GM19239 (cell line): ENCODE measurements at regions not wholly inside any gene's neighbourhood (a gene's known extent, or its start where the extent isn't known, plus 50 kb on each side); places are given as distances from the start of the nearest gene placed in this dataset.

ENCODE experiments used
- DNase-seq: peaks from one replicate; pipeline ENCODE4 v3.0.0; 2011; ENCODE audit warnings: low spot score; ENCODE audit not compliant: insufficient read length
- FAIRE-seq: peaks from 2 replicates; lab custom pipeline; 2011; peaks lifted over from hg19 to GRCh38; lab: Jason Lieb, UNC

DNA sequence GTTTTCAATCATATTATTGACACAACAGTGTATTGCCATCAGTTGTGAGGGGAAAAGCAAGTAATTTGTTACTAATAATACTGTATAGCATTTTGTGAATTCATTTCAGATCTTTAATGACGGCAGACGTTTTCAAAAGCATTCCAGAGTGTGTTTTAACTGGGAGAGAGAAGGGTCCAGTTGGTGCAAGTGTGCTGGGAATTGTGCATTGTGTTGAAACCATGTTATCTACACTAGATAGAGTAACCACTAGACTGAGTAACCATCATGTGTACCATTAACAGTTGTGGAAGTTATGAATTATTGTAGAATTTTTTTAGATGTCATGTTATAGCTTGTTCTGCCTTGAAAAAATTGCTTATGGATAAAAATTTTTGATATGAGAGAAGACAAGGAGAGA lies 104.5 kb upstream of the VEGFC start:
- FAIRE-seq = no peak

DNA sequence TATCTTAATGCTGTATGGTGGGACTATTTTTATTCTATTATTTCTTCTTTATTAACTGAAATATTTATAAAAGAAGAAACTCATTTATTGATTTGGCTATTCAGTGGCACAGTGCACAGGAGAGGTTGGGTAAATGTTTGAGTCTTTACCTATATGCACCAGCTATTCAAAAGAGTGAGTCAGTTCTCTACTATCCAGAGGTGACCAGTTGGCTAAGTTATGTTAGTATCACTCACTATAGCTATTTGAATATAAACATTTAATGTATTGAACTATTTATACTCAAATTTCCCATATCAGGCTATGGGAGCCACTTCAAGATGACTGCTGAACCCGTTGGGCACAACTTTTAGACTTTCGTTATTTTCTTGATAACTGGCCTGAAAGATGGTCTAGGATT lies 106.1 kb upstream of the VEGFC start:
- FAIRE-seq (no peak), DNase-seq (no peak)

More for the DNA sequence above, 104.5 kb upstream of the VEGFC start:
- no peak for DNase-seq

DNA sequence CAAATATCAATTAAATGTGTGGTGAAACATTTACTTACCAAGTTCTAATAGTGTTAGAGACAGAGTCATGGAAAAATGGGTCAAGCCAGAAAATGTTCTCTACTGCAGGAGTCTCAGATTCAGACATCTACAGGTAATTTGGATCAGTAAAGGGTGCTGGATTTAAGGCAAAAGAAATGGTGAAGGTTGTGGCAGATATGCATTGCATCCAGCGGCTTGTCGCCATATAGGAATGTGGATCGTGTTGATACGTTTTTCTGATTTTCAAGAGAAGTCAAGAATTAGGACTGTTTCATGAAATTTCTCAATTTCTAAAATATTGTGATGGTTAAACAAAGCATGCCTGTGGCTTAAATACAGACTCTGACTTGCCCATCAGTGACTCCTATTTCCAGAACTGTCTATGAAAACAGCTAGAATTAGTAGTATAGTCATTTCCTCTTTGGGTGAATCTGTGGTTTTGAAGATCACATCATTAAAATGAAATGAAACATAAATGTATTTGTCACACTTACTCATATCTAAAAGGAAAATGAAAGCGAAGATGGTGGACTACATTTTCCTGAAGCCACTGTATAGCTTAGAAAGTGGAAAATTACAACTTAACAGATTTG lies 110.1 kb upstream of the VEGFC start:
- FAIRE-seq (peak; percentile 47), DNase-seq (peak; percentile 3)

GRCh38 chr4:176906709-176907108 lies 114.0 kb upstream of the VEGFC start:
- DNase-seq = no peak
- no peak for FAIRE-seq

GRCh38 chr4:176910646-176911045 lies 117.9 kb upstream of the VEGFC start:
- DNase-seq (no peak), FAIRE-seq (no peak)

DNA sequence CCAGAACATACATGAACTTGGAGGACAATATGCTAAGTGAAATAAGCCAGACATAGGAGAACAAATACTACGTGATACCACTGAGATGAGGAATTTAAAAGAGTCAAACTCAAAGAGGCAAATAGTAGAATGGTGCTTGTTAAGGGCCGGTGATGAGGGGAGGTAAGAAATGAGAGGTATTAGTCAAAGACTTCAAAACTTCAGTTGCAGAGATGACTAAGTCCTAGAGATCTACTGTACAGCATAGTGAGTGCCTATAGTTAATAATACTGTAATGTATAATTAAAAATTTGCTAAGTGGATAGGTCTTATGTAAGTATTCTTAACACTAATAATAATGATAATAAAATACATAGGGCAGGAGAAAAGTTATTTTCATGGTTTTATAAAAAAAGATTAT lies 126.9 kb upstream of the VEGFC start:
- no peak for DNase-seq
- no peak for FAIRE-seq

DNA sequence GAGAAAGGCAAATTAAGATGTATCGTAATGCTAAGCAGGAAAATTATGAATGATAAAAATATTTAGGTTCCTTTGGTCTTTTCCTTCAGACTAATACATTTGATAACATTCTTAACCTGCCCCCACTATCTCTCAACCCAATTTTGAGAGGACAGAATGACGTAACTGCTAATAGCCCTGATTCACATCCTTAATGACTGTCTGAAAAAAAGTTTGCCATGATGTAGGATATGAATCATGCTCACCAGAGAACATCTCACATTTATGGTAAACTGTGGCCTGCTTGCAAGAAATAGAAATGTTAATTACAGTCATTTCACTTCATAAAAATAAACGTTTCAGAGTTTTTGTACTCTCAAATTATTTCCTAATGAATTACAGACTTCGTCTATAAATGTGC lies 128.0 kb upstream of the VEGFC start:
- FAIRE-seq = no peak
- no peak for DNase-seq

GRCh38 chr4:176921256-176921655 lies 128.5 kb upstream of the VEGFC start:
- DNase-seq (no peak), FAIRE-seq (no peak)

DNA sequence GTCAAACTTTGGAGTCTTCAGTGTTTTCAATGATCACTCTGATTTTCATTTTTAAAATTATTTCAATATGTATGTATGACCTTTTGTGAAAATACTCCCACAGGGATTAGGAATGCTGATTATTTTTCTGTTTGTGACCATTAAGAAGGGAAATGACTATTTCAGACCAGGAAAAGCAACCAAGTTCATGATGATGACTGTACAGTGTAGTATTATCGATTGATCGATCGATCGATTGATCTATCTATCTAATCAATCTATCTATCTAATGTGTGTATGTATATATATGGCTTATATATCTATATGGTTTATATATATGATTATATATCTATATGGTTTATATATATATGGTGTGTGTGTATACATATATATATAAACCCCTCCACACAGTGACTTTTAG lies 131.5 kb upstream of the VEGFC start:
- DNase-seq = no peak
- FAIRE-seq = no peak

- FAIRE-seq (no peak), DNase-seq (no peak)
These were observed 133.2 kb upstream of the VEGFC start for GRCh38 chr4:176925962-176926361.

DNA sequence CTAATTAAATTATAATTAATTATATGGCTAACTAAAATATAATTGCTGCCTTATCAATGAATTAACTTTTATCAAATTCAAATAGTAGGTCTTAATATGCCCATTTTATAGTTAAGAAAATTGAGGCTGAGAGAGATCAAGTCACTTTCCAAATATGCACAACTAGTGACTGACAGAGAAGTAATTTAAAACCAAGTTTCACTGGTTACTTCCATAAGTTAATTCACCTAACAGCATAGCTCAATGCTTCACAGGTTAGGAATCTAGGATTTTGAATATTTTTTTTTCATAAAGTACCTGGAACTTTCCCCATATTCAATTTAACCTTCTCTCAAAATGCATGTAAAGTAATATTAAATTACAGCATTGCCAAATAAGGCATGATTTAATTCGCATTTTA lies 134.4 kb upstream of the VEGFC start:
- DNase-seq = no peak

GRCh38 chr4:176927664-176928063 lies 134.9 kb upstream of the VEGFC start:
- FAIRE-seq = no peak
- no peak for DNase-seq

More for the DNA sequence above, 134.4 kb upstream of the VEGFC start:
- no peak for FAIRE-seq

DNA sequence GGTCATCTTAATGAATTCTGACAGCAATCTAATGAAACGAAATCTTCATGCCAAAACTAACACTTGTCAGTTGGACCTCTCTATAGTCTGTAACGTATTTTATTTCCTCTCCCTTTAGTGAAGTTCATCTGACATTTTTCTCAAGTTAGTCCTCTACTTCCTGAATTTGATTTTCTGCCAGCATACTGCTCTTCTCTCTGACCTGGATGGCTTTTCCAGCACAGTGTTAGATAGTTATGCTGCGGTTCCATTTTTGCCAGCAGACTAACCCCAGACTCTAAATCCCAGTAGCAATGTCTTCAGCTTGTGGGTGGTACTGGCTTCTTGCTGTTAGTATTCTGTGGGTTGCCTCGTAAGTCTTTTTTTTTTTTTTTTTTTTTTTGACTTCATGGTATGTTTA lies 146.7 kb upstream of the VEGFC start:
- FAIRE-seq (no peak), DNase-seq (no peak)

- no peak for FAIRE-seq
- DNase-seq = no peak
These were observed 152.6 kb upstream of the VEGFC start for GRCh38 chr4:176945334-176945733.

GRCh38 chr4:176949029-176949428 lies 156.3 kb upstream of the VEGFC start:
- no peak for FAIRE-seq

GRCh38 chr4:176953021-176953420 lies 160.3 kb upstream of the VEGFC start:
- FAIRE-seq = no peak

More at GRCh38 chr4:176949029-176949428, 156.3 kb upstream of the VEGFC start:
- no peak for DNase-seq

GRCh38 chr4:176957353-176958118 lies 164.8 kb upstream of the VEGFC start:
- DNase-seq = no peak
- FAIRE-seq = no peak

More at GRCh38 chr4:176953021-176953420, 160.3 kb upstream of the VEGFC start:
- no peak for DNase-seq

DNA sequence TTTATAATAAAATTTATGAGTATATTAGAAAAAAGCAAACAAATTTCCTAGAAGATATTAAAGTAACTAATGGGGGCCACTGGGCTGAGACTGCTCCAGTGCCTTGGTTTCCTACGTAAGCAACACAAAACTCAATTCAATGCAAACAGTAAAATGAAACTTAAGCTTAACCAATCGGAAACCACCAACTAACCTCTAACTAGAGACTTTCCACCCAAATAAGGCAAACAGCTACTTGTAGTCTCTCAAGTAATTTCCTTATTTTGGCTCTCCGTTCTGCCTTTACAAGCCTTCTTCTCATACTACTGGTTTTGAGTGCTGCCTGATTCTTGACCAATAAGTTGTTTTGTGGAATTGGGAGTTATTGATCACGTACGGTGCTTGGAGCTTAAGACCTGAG lies 167.3 kb upstream of the VEGFC start:
- FAIRE-seq = no peak

DNA sequence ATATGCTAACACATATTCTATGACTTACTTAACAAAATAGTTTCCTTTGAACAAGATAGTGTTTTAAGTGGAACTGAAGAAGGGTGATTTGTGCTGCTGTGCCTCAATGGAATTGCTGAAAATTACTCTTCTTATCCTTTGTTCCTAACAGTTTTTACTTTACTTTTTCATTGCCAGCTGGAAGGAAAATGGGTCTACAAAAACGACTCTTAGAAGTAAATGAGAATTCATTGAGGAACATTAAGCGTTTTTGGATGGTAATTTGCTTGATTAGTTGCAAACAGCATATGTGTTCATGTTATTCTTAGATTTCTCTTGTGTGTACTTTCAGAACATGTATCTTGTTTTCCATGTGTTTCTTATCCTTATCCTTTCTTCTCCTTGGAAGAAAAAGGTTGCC lies 170.4 kb upstream of the VEGFC start:
- no peak for DNase-seq
- FAIRE-seq = no peak

More for the DNA sequence above, 167.3 kb upstream of the VEGFC start:
- DNase-seq = no peak

DNA sequence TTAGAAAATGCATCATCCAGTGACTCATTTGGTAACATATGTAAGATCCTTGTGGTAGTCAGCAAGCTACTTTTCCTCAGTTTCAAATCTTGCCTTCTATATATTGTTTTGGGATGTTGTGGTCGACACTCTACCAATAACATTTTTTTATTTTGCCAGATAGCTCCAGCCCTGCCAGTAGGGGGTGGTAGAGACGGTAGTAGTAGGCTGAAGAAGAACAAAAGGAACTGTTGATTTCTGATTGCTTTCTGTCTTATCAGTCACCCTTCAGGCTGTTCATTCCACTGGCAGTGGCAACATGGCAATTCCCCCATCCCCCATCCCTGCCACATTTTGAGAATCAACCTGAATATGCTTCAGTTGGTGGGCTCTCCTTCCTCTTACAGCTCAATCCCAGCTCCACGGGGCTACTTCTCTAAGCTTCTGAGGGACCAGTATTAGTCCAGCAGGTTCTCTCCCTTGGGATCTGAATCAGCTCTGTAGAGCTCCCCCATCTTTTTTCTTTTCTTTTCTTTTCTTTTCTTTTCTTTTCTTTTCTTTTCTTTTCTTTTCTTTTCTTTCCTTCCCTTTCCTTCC lies 171.5 kb upstream of the VEGFC start:
- no peak for FAIRE-seq
- DNase-seq = no peak

DNA sequence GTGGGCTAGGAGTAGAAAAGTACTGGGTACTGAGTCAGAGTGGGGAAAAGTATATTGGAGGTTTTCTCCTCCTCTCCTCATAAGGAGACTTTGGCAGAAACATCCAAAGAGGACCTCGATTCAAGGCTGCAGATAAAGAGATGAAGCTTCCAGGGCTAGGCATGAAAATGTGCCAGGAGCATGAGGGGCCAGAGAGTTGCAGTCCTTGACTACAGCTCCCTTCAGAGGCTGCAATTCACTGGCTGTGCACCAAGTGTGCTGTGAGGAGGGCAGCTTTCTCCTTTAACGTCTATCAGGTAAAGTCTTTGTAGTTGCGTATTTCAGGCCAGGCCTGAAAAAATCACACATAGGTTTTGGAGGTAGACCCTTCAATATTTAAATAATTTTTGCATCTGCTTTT lies 174.9 kb upstream of the VEGFC start:
- no peak for FAIRE-seq

More for the DNA sequence above, 174.9 kb upstream of the VEGFC start:
- no peak for DNase-seq
